GM21526 (cell line): ENCODE measurements at regions not wholly inside any gene's neighbourhood (a gene's known extent, or its start where the extent isn't known, plus 50 kb on each side); places are given as distances from the start of the nearest gene placed in this dataset.
"Not testable (repeated sequence)": the region's sequence is repeated elsewhere in the genome, so short reads cannot be mapped to it uniquely, and the experiment has no call there.

Source experiments
- ATAC-seq: cut with Tn5 transposase; IDR thresholded peaks from one replicate; pipeline ENCODE4 v1.9.1; 2021; ENCODE audit warnings: moderate library complexity; ENCODE audit not compliant: unreplicated experiment, low FRiP score

GRCh38 chr3:20752416-20752815 is 566.4 kb upstream of the SGO1 start:
- ATAC-seq, result no peak

DNA sequence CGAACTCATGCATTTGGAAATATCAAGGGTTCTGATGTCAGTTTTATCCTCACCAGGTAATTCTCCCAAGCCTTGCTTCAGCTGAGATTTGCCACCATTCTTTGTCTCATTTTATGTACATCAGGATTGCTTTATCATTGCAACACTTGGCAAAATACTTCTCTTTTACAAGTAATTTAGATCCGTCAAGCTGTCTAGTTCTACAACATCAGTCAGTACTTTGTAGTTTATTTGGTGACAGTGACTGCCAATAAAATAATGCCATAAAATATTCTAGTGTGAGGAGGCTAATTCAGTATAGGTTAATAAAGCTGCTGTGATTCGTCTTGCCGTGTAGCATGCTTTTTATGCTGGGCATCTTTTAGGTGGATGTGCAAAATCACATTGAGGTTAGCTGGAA is 565.3 kb upstream of the SGO1 start:
- no peak for ATAC-seq

GRCh38 chr3:20747741-20748140 is 561.7 kb upstream of the SGO1 start:
- ATAC-seq, result no peak

GRCh38 chr3:20743553-20744321 is 557.7 kb upstream of the SGO1 start:
- no peak for ATAC-seq

DNA sequence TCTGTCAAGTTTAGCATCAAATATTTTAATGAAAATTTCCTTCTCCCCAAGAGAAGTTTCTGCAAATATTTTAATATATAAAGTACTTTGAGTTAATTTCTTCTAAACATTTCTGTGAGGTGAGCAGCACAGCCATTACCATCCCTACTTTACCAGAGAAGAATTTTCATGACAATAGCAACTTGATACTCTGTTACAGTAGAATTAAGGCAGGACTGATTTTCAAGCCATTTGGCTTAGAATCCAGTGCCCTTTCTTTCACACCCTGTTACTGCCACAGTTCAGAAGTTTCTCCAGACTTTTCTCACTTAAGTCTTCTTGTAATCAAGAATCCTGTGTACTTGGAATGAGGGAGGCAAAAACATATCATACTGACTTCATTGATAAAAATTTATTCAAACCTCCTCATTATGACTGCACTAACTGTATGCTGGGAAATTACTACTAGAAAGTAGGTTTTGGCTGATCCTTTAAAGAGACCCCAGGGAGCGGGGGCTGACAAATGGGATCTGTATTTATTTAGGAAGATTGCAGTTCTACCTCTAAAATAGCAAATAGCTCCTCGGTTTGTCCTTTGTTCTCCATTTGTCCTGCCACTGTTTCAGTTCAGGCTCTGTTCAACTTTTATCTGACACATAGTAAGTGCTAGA is 557.0 kb upstream of the SGO1 start:
- ATAC-seq, result no peak

DNA sequence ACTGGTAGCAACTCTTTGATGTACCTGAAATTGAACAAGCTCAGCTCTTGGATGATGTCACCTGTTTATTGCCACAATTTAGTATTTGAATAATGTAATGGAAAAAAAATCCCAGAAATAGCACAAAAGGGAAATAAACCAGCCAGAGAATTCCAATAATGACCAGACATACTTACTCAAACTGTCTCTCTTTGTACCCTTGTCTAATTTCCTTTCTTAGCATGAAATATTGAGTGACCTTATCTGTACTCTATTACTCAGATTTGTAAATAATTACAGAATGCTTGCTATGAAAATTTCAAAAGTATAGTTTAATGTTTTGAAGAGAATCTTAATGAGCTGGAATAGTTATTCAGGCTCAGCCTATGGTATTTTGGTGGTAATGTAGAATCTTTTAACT is 555.4 kb upstream of the SGO1 start:
- no peak for ATAC-seq

DNA sequence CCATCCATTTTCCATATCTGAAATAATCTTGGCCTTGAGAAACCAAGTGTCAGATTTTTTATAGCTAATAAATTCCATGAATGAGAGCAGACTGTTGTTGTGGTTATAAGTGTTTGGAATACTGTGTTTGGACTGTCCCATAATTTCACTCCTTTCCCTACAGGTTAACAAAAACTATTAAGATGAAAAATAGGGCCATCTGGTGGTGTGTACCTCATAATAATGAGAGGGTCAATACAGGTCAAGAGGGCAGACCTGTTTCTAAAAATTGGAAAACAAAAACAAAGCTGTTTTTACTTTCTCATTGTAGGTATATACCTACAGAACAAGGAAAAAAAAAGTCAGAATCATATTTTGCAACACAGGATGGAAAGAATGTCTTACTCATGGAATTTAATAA is 553.8 kb upstream of the SGO1 start:
- no peak for ATAC-seq

DNA sequence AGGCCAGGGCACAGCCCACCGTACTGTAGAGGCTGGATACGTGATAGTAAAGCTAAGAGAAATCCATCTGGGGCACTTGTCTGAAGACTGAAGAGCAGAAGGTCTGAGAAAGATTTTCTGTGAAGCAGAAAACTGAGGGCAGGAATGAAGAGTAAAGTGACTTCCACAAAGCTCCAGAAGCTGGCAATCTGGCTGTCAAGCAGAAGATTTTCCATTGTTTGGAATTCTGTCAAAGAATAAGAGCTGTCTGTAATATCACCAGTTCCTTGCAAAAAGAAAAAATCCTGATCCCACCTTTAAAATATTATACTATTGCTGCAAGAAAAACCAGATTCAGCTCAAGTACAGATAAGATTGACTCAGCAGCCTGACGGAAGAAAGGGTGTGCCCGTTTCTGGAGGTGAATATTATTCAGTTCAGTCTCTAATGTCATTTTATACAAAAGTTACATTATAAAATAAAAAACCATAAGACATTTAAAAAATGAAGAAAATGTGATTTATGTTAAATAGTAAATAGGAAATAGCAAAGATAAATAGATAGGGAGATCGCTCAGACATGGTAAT is 550.4 kb upstream of the SGO1 start:
- no peak for ATAC-seq

- no peak for ATAC-seq
Observed at GRCh38 chr3:20729185-20729584, 543.2 kb upstream of the SGO1 start.

- no peak for ATAC-seq
Observed at GRCh38 chr3:20726786-20727185, 540.8 kb upstream of the SGO1 start.

- no peak for ATAC-seq
Observed at GRCh38 chr3:20724241-20724640, 538.2 kb upstream of the SGO1 start.

- ATAC-seq, result not testable (repeated sequence)
Observed at GRCh38 chr3:20716425-20716824, 530.4 kb upstream of the SGO1 start.

GRCh38 chr3:20701641-20702040 is 515.6 kb upstream of the SGO1 start:
- no peak for ATAC-seq

DNA sequence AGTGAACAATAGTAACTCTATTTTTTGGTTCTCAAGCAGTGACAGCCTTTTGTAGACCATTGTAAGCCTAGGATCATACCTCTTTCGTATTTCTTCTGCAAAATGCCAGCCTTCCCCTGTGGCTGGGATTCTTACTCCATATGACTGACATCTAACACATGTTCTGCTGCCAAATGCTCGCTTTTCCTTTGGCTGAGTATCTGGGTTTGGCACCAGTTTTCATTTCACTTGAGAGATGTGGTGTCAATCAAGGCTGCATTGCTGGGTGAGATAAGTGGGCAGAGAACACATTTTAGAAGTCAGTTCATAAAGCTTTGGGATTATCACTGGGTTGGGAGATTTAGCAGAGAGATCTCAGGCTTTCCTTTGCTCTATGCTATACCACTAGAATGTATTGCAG is 514.7 kb upstream of the SGO1 start:
- no peak for ATAC-seq

- ATAC-seq, result no peak
Observed at GRCh38 chr3:20698896-20699295, 512.9 kb upstream of the SGO1 start.

DNA sequence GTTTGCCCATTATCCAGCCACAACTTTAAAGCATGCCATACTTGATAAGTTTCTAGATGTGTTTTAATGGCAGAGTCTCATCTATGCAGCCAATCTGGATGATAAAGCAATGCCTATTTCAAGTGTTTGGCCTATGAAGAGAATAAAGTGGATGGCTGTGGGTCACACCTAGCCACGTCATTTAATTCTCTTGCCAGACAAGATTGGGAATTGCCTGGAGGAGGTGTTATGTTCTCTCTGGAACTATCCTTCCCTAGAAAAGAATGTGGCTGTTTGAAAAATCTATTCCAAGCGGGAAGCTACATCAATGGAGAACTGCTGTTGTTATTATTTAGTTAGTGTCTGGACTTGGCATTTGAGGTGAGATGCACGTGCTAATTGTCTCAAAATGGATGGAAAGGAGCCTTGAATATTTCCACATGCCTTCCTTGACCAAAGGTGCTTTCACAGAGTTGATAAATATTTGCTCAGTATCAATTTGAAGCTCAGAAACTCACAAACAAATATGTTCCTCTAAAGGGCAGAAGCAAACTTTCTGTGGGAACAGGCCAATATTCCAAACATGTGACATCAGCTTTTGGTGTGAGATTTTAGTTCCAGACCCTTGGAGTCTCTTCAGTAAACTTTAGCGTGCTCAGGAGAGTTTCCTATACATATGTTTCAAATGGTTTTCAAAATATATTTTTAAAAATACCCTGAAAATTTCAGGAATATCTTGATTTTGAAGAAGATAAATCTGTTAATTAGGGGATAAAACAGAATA is 510.6 kb upstream of the SGO1 start:
- no peak for ATAC-seq

GRCh38 chr3:20692675-20693074 is 506.7 kb upstream of the SGO1 start:
- no peak for ATAC-seq

DNA sequence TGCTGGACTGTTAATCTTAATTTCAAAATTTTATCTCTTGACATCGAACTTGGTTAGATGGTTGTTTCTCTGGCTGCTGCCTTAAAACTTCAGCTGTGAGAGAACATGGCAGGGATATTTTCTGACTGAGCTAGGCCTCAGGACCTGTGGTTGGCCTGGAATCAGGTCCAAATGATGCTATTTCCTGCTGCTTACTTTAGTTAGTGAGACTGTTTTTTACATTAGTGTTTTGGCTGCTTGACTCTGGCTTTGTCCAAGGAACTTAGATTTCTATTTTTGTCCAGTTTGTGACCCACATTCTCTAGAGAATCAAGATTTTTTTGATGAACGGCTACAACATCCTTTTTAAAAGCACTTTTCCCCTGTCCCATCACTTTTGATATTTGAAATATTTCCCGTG is 497.9 kb upstream of the SGO1 start:
- no peak for ATAC-seq

DNA sequence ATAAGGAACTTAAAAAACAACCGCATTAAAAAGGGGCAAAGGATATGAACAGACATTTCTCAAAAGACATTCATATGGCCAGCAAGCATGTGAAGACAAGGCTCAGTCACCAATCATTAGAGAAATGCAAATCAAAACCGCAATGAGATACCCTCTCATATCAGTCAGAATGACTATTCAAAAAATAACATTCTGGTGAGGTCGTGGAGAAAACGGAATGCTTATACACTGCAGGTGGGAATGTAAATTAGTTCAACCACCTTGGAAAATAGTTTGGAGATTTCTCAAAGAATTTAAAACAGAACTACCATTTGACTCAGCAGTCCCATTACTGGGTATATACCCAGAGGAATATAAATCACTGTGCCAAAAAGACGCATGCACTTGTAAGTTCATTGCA is 496.6 kb upstream of the SGO1 start:
- ATAC-seq, result no peak

GRCh38 chr3:20680990-20681628 is 495.1 kb upstream of the SGO1 start:
- no peak for ATAC-seq

DNA sequence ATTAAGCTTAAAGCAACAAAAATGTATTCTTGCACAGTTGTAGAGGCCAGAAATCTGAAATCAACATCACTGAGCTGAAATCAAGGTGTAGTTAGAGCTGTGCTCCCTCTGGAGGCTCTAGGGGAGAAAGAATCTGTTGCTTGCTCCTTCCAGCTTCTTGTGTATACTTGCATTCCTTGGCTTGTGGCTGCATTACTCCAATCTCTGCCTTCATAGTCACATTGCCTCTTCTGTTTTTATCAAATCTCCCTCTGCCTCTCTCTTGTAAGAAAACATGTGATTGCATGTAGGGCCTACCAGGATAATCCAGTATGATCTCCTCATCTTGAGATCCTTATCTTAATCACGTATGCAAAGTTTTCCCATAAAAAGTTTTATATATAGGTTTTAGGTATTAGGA is 487.9 kb upstream of the SGO1 start:
- ATAC-seq, result no peak
